Body of pancreas (tissue), 4 donors: ENCODE measurements at regions not wholly inside any gene's neighbourhood (a gene's known extent, or its start where the extent isn't known, plus 50 kb on each side); places are given as distances from the start of the nearest gene placed in this dataset.

Experiments
- CTCF ChIP-seq, 7 experiments: fragments of 450-650 bp in 4 of 7; fragments of 200-600 bp in 3 of 7; sonication (generic) in 3 of 7; IDR thresholded peaks; one replicate each; pipeline ENCODE4 v1.5.1; 2016 to 2019; ENCODE audit warnings: antibody characterized with exemption in 7 of 7
- POLR2A ChIP-seq, 3 donors: fragments of 450-650 bp; IDR thresholded peaks; one replicate each; pipeline ENCODE4 v1.6.1; 2016; ENCODE audit warnings: antibody characterized with exemption in 3 of 3, mild to moderate bottlenecking in 2 of 3

- TF ChIP-seq CTCF (IDR thresholded peaks at IDR 0.05) (no peak), POLR2A (IDR thresholded peaks at IDR 0.05) (no peak)
Observed at GRCh38 chr11:97364047-97364446, 974.2 kb downstream of the JRKL start.
